Astrocyte (in vitro differentiated cells and primary cell): ENCODE measurements at regions not wholly inside any gene's neighbourhood (a gene's known extent, or its start where the extent isn't known, plus 50 kb on each side); places are given as distances from the start of the nearest gene placed in this dataset.

Source experiments
- DNase-seq: peaks from one replicate; pipeline ENCODE4 v3.0.0-alpha.2; 2010; ENCODE audit warnings: low read depth
- FAIRE-seq: peaks from 2 replicates; lab custom pipeline; 2011; peaks lifted over from hg19 to GRCh38; lab: Jason Lieb, UNC
- H2AFZ ChIP-seq: 2 replicates; pipeline ENCODE4 v1.6.0; 2012; ENCODE audit warnings: low read depth, low read length, inconsistent platforms
- H3K27ac ChIP-seq: 2 replicates; pipeline ENCODE4 v1.5.1; 2011; ENCODE audit warnings: low read depth, low read length, inconsistent platforms
- H3K27me3 ChIP-seq: 2 replicates; pipeline ENCODE4 v1.6.0; 2011; ENCODE audit warnings: low read length, inconsistent platforms; ENCODE audit not compliant: insufficient read depth
- H3K36me3 ChIP-seq: 2 replicates; pipeline ENCODE4 v1.5.1; 2011; ENCODE audit warnings: low read length, inconsistent platforms; ENCODE audit not compliant: insufficient read depth
- H3K4me1 ChIP-seq: 2 replicates; pipeline ENCODE4 v1.5.1; 2011; ENCODE audit warnings: low read length, inconsistent platforms; ENCODE audit not compliant: insufficient read depth
- H3K4me2 ChIP-seq: 2 replicates; pipeline ENCODE4 v1.6.0; 2012; ENCODE audit warnings: low read length, inconsistent platforms
- H3K4me3 ChIP-seq: 2 replicates; pipeline ENCODE4 v1.5.1; 2011; ENCODE audit warnings: low read depth, mild to moderate bottlenecking, low read length, inconsistent platforms; ENCODE audit not compliant: insufficient read depth
- H3K79me2 ChIP-seq: 2 replicates; pipeline ENCODE4 v1.6.0; 2012; ENCODE audit warnings: mild to moderate bottlenecking, low read length, inconsistent platforms; ENCODE audit not compliant: insufficient read depth
- H3K9ac ChIP-seq: 2 replicates; pipeline ENCODE4 v1.6.0; 2012; ENCODE audit warnings: mild to moderate bottlenecking, low read length, inconsistent platforms
- H3K9me3 ChIP-seq: 2 replicates; pipeline ENCODE4 v1.5.1; 2012; ENCODE audit warnings: low read depth, mild to moderate bottlenecking, low read length, inconsistent platforms; ENCODE audit not compliant: insufficient read depth
- H4K20me1 ChIP-seq: 2 replicates; pipeline ENCODE4 v1.6.0; 2012; ENCODE audit warnings: low read length, inconsistent platforms; ENCODE audit not compliant: insufficient read depth
- H3K27ac Mint-ChIP-seq: one replicate; pipeline ENCODE4 v1.8.0; 2021; ENCODE audit warnings: mild to moderate bottlenecking, mixed read lengths; ENCODE audit not compliant: unreplicated experiment
- H3K27me3 Mint-ChIP-seq: one replicate; pipeline ENCODE4 v1.8.0; 2021; ENCODE audit warnings: low read depth, mixed read lengths; ENCODE audit not compliant: unreplicated experiment
- H3K36me3 Mint-ChIP-seq: one replicate; pipeline ENCODE4 v1.8.0; 2021; ENCODE audit warnings: low read depth, mixed read lengths; ENCODE audit not compliant: unreplicated experiment
- H3K4me1 Mint-ChIP-seq: one replicate; pipeline ENCODE4 v1.8.0; 2021; ENCODE audit warnings: low read depth, mixed read lengths; ENCODE audit not compliant: unreplicated experiment
- H3K4me3 Mint-ChIP-seq: one replicate; pipeline ENCODE4 v1.8.0; 2021; ENCODE audit warnings: mild to moderate bottlenecking, moderate library complexity, mixed read lengths; ENCODE audit not compliant: unreplicated experiment
- H3K9me3 Mint-ChIP-seq: one replicate; pipeline ENCODE4 v1.8.0; 2021; ENCODE audit warnings: mild to moderate bottlenecking, mixed read lengths; ENCODE audit not compliant: unreplicated experiment
- EZH2 ChIP-seq: IDR thresholded peaks from 2 replicates; pipeline ENCODE4 v1.6.1; 2012; ENCODE audit warnings: mild to moderate bottlenecking, low read length, inconsistent platforms; ENCODE audit not compliant: insufficient read depth
- TF ChIP-seq, protein P1 (sequence below): IDR thresholded peaks from 2 replicates; pipeline ENCODE4 v1.5.1; 2011; ENCODE audit warnings: low read depth, mild to moderate bottlenecking, inconsistent platforms, low read length, moderate library complexity; ENCODE audit not compliant: insufficient read depth

DNA sequence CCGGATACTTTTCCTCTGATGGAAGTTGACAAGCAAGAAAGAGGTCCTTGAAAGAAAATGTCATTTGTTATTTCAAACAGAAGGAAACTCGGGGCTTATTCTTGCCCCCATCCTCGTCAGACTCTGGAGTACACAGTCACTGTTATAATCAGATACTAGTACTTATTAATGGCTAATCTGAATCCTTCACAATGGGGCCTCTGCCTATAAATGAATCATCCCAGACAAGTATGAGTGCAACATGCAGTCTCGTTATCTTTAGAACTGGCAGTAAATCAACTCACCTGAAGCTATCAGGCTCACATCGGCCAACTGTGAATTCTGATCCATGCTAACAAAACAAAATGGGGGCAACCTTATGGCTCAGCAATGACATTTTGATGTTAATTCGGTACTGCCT lies 216.7 kb downstream of the GRIN2B start:
- Histone ChIP-seq H3K9ac (no peak overlapping the region), H4K20me1 (no peaks in the 10 kb centered on the region), H3K4me1 (no peaks in the 10 kb centered on the region), H3K36me3 (no peaks in the 10 kb centered on the region), H3K4me3 (no peak overlapping the region), H3K27ac (no peak overlapping the region), H3K4me2 (no peak overlapping the region), H2AFZ (no peak overlapping the region), H3K27me3 (no peaks in the 10 kb centered on the region), H3K79me2 (no peaks in the 10 kb centered on the region), H3K9me3 (peaks cover 5% of the 10 kb centered on the region)
- no peaks in the 10 kb centered on the region for H3K36me3 Mint-ChIP-seq
- no peak for TF ChIP-seq EZH2
- TF ChIP-seq, protein P1, sequence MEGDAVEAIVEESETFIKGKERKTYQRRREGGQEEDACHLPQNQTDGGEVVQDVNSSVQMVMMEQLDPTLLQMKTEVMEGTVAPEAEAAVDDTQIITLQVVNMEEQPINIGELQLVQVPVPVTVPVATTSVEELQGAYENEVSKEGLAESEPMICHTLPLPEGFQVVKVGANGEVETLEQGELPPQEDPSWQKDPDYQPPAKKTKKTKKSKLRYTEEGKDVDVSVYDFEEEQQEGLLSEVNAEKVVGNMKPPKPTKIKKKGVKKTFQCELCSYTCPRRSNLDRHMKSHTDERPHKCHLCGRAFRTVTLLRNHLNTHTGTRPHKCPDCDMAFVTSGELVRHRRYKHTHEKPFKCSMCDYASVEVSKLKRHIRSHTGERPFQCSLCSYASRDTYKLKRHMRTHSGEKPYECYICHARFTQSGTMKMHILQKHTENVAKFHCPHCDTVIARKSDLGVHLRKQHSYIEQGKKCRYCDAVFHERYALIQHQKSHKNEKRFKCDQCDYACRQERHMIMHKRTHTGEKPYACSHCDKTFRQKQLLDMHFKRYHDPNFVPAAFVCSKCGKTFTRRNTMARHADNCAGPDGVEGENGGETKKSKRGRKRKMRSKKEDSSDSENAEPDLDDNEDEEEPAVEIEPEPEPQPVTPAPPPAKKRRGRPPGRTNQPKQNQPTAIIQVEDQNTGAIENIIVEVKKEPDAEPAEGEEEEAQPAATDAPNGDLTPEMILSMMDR: no peak
- H3K9me3 Mint-ChIP-seq: peaks cover 3% of the 10 kb centered on the region
- no peak for DNase-seq
- H3K27me3 Mint-ChIP-seq: peaks cover 2% of the 10 kb centered on the region
- no peak for FAIRE-seq
- peaks cover 2% of the 10 kb centered on the region for H3K4me1 Mint-ChIP-seq
- H3K27ac Mint-ChIP-seq: no peak overlapping the region
- H3K4me3 Mint-ChIP-seq: no peak overlapping the region

DNA sequence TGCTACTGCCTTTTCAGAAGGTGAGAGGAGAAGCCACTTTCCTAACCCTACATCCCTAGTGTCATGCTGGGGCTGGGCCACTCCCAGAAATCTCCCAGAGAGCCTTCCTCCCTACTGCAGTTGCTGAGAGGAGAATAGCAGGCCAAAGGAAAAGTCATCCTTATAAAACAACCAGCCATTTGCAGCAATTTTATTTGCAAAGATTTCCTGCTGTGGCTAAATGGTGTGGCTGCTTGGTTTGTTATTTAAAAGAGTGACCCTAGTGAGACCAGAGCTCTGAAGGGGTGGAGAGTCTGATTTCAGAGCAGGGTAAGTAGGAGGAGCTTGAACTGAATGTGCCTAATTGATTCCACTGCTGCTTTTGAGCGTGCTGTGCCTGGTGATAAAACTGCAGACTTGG lies 232.0 kb downstream of the GRIN2B start:
- Mint-ChIP-seq H3K4me3 (no peak overlapping the region), H3K4me1 (no peaks in the 10 kb centered on the region), H3K27me3 (peaks cover 14% of the 10 kb centered on the region), H3K36me3 (no peaks in the 10 kb centered on the region), H3K9me3 (no peaks in the 10 kb centered on the region), H3K27ac (no peak overlapping the region)
- H3K36me3 ChIP-seq: no peaks in the 10 kb centered on the region
- no peaks in the 10 kb centered on the region for H3K4me1 ChIP-seq
- no peaks in the 10 kb centered on the region for H3K27me3 ChIP-seq
- H3K79me2 ChIP-seq: no peaks in the 10 kb centered on the region
- no peak overlapping the region for H3K9ac ChIP-seq
- no peak for DNase-seq
- no peak overlapping the region for H3K4me3 ChIP-seq
- TF ChIP-seq, protein P1: no peak
- TF ChIP-seq EZH2: no peak
- no peak overlapping the region for H3K4me2 ChIP-seq
- no peak for FAIRE-seq
- H4K20me1 ChIP-seq: no peaks in the 10 kb centered on the region
- H3K27ac ChIP-seq: no peak overlapping the region
- no peak overlapping the region for H2AFZ ChIP-seq
- peaks cover 4% of the 10 kb centered on the region for H3K9me3 ChIP-seq

DNA sequence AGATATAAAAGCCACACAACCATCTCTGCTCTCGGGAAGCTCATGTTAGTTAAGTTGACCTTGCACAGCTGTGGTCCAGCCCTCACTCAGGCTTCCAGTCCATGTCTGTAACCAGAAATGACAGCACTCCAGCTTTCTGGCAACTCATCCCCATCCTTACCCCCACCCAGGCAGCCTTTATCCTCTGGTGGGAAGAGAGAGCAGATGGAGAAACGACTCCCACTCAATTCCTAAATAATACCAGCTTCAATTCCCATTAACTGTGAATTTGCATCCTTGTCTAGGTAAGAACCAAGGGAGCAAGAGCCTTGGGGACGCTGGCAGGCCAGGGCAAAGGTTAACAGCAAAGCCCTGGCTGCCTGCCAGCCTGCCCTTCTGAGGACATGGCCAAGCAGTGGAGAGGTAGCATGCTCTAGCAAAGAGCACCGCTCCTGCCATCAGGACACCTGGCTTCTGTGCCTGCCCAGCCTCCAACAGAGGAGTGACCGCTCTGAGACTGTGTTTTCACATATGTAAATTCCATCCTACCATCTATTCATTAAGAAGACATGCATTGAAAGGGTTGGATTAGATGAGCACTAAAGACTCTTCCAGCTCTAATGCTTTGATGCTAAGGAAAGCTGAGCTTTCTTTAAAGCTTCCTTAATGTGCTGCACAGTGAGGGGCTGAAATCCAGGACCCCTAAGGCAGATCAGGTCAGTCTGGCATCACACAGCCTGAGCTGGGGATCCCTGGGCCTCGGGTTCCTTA lies 236.1 kb downstream of the GRIN2B start:
- FAIRE-seq (no peak), DNase-seq (no peak)
- H3K9me3 Mint-ChIP-seq: no peaks in the 10 kb centered on the region
- Histone ChIP-seq H3K4me1 (no peaks in the 10 kb centered on the region), H4K20me1 (no peaks in the 10 kb centered on the region), H3K9ac (no peak overlapping the region), H3K4me2 (no peak overlapping the region), H3K79me2 (no peaks in the 10 kb centered on the region), H3K27me3 (no peaks in the 10 kb centered on the region), H3K36me3 (no peaks in the 10 kb centered on the region), H2AFZ (no peak overlapping the region), H3K4me3 (no peak overlapping the region), H3K9me3 (no peaks in the 10 kb centered on the region), H3K27ac (no peak overlapping the region)
- no peaks in the 10 kb centered on the region for H3K4me1 Mint-ChIP-seq
- TF ChIP-seq EZH2: no peak
- TF ChIP-seq, protein P1: no peak
- H3K27me3 Mint-ChIP-seq: peaks cover 9% of the 10 kb centered on the region
- no peak overlapping the region for H3K27ac Mint-ChIP-seq
- H3K36me3 Mint-ChIP-seq: no peaks in the 10 kb centered on the region
- no peak overlapping the region for H3K4me3 Mint-ChIP-seq
